Astrocyte (in vitro differentiated cells and primary cell): ENCODE measurements at regions not wholly inside any gene's neighbourhood (a gene's known extent, or its start where the extent isn't known, plus 50 kb on each side); places are given as distances from the start of the nearest gene placed in this dataset.
"Not testable (repeated sequence)": the region's sequence is repeated elsewhere in the genome, so short reads cannot be mapped to it uniquely, and the experiment has no call there.

Experiments used
- DNase-seq: peaks from one replicate; pipeline ENCODE4 v3.0.0-alpha.2; 2010; ENCODE audit warnings: low read depth
- FAIRE-seq: peaks from 2 replicates; lab custom pipeline; 2011; peaks lifted over from hg19 to GRCh38; lab: Jason Lieb, UNC
- H2AFZ ChIP-seq: 2 replicates; pipeline ENCODE4 v1.6.0; 2012; ENCODE audit warnings: low read depth, low read length, inconsistent platforms
- H3K27ac ChIP-seq: 2 replicates; pipeline ENCODE4 v1.5.1; 2011; ENCODE audit warnings: low read depth, low read length, inconsistent platforms
- H3K27me3 ChIP-seq: 2 replicates; pipeline ENCODE4 v1.6.0; 2011; ENCODE audit warnings: low read length, inconsistent platforms; ENCODE audit not compliant: insufficient read depth
- H3K36me3 ChIP-seq: 2 replicates; pipeline ENCODE4 v1.5.1; 2011; ENCODE audit warnings: low read length, inconsistent platforms; ENCODE audit not compliant: insufficient read depth
- H3K4me1 ChIP-seq: 2 replicates; pipeline ENCODE4 v1.5.1; 2011; ENCODE audit warnings: low read length, inconsistent platforms; ENCODE audit not compliant: insufficient read depth
- H3K4me2 ChIP-seq: 2 replicates; pipeline ENCODE4 v1.6.0; 2012; ENCODE audit warnings: low read length, inconsistent platforms
- H3K4me3 ChIP-seq: 2 replicates; pipeline ENCODE4 v1.5.1; 2011; ENCODE audit warnings: low read depth, mild to moderate bottlenecking, low read length, inconsistent platforms; ENCODE audit not compliant: insufficient read depth
- H3K79me2 ChIP-seq: 2 replicates; pipeline ENCODE4 v1.6.0; 2012; ENCODE audit warnings: mild to moderate bottlenecking, low read length, inconsistent platforms; ENCODE audit not compliant: insufficient read depth
- H3K9ac ChIP-seq: 2 replicates; pipeline ENCODE4 v1.6.0; 2012; ENCODE audit warnings: mild to moderate bottlenecking, low read length, inconsistent platforms
- H3K9me3 ChIP-seq: 2 replicates; pipeline ENCODE4 v1.5.1; 2012; ENCODE audit warnings: low read depth, mild to moderate bottlenecking, low read length, inconsistent platforms; ENCODE audit not compliant: insufficient read depth
- H4K20me1 ChIP-seq: 2 replicates; pipeline ENCODE4 v1.6.0; 2012; ENCODE audit warnings: low read length, inconsistent platforms; ENCODE audit not compliant: insufficient read depth
- H3K27ac Mint-ChIP-seq: one replicate; pipeline ENCODE4 v1.8.0; 2021; ENCODE audit warnings: mild to moderate bottlenecking, mixed read lengths; ENCODE audit not compliant: unreplicated experiment
- H3K27me3 Mint-ChIP-seq: one replicate; pipeline ENCODE4 v1.8.0; 2021; ENCODE audit warnings: low read depth, mixed read lengths; ENCODE audit not compliant: unreplicated experiment
- H3K36me3 Mint-ChIP-seq: one replicate; pipeline ENCODE4 v1.8.0; 2021; ENCODE audit warnings: low read depth, mixed read lengths; ENCODE audit not compliant: unreplicated experiment
- H3K4me1 Mint-ChIP-seq: one replicate; pipeline ENCODE4 v1.8.0; 2021; ENCODE audit warnings: low read depth, mixed read lengths; ENCODE audit not compliant: unreplicated experiment
- H3K4me3 Mint-ChIP-seq: one replicate; pipeline ENCODE4 v1.8.0; 2021; ENCODE audit warnings: mild to moderate bottlenecking, moderate library complexity, mixed read lengths; ENCODE audit not compliant: unreplicated experiment
- H3K9me3 Mint-ChIP-seq: one replicate; pipeline ENCODE4 v1.8.0; 2021; ENCODE audit warnings: mild to moderate bottlenecking, mixed read lengths; ENCODE audit not compliant: unreplicated experiment
- EZH2 ChIP-seq: IDR thresholded peaks from 2 replicates; pipeline ENCODE4 v1.6.1; 2012; ENCODE audit warnings: mild to moderate bottlenecking, low read length, inconsistent platforms; ENCODE audit not compliant: insufficient read depth
- TF ChIP-seq, protein P1 (sequence below): IDR thresholded peaks from 2 replicates; pipeline ENCODE4 v1.5.1; 2011; ENCODE audit warnings: low read depth, mild to moderate bottlenecking, inconsistent platforms, low read length, moderate library complexity; ENCODE audit not compliant: insufficient read depth

DNA sequence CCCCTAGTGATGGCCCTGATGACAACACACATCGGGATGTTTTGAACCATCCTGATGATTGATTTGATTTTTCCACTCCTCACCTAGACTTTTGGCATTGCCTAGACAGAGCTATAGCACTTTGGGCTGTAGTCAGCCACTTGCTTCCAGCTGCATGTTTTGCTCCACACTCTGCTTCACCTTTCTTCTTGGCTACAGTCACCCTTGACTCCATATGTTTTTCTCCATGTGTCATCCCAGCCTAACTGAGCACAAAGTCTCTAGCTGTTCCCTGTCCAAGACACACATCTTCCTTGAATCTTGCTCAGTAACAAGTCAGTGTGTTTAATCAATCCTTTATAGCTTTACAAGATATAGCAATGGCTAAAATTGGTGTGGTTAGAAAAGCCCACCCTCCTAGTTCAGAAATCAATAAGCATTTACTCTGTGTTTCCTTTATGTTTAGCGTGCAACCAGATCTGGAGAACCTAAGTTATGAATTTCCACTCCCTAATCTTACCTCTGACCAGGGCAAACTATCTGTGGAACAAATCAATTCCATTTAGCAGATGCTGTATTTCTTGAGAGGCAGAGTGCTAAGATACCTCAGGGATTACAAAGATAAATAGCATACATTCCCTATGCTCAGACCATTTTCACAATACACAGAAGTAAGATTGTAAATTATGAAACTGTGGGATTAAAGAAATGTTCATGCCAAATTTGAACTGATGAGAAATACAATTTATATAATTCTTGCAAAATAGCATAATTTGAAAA, 98.4 kb upstream of the LYPLAL1 start:
- H3K9ac ChIP-seq: no peak overlapping the region
- H4K20me1 ChIP-seq: no peaks in the 10 kb centered on the region
- H3K4me1 ChIP-seq: no peaks in the 10 kb centered on the region
- H3K4me3 ChIP-seq: no peak overlapping the region
- no peak for DNase-seq
- no peaks in the 10 kb centered on the region for H3K36me3 Mint-ChIP-seq
- H3K27me3 Mint-ChIP-seq: no peaks in the 10 kb centered on the region
- no peak overlapping the region for H3K4me3 Mint-ChIP-seq
- H2AFZ ChIP-seq: no peak overlapping the region
- no peak overlapping the region for H3K27ac ChIP-seq
- no peaks in the 10 kb centered on the region for H3K9me3 ChIP-seq
- H3K27me3 ChIP-seq: no peaks in the 10 kb centered on the region
- H3K36me3 ChIP-seq: no peaks in the 10 kb centered on the region
- peaks cover 12% of the 10 kb centered on the region for H3K9me3 Mint-ChIP-seq
- no peak for FAIRE-seq
- peaks cover 4% of the 10 kb centered on the region for H3K4me1 Mint-ChIP-seq
- no peak overlapping the region for H3K27ac Mint-ChIP-seq
- TF ChIP-seq, protein P1, sequence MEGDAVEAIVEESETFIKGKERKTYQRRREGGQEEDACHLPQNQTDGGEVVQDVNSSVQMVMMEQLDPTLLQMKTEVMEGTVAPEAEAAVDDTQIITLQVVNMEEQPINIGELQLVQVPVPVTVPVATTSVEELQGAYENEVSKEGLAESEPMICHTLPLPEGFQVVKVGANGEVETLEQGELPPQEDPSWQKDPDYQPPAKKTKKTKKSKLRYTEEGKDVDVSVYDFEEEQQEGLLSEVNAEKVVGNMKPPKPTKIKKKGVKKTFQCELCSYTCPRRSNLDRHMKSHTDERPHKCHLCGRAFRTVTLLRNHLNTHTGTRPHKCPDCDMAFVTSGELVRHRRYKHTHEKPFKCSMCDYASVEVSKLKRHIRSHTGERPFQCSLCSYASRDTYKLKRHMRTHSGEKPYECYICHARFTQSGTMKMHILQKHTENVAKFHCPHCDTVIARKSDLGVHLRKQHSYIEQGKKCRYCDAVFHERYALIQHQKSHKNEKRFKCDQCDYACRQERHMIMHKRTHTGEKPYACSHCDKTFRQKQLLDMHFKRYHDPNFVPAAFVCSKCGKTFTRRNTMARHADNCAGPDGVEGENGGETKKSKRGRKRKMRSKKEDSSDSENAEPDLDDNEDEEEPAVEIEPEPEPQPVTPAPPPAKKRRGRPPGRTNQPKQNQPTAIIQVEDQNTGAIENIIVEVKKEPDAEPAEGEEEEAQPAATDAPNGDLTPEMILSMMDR: no peak
- TF ChIP-seq EZH2: no peak
- H3K79me2 ChIP-seq: no peaks in the 10 kb centered on the region
- no peak overlapping the region for H3K4me2 ChIP-seq

DNA sequence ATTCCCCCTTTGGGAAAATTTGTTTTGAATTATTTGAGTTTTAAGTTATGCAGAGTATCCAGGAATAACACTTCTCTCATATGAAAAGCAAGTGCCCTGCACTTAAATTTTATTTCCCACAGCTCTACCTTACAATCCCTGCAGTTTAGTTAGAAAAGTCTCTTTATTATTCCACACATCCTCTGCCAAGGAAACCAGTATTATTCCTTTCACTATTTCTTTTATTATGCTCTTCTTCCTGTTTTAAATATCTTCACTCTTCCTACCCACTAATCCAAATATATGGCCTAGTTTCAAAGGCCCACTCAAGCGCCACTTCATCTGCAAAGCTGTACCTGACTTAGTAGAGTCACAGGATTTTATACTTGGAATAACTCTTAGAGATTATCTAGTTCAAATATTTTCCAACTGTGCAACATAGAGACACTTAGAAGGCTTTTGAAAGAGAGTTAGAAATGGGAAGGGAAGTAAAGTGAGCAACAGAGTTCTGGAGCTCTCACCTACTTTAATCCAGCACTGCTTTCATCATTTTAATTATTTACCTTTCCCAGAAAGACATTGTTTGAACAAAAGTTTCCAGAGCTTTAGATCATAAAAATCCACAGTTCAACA, 97.2 kb upstream of the LYPLAL1 start:
- DNase-seq: no peak
- no peak overlapping the region for H3K9ac ChIP-seq
- H3K79me2 ChIP-seq: no peaks in the 10 kb centered on the region
- H3K4me1 Mint-ChIP-seq: peaks cover 4% of the 10 kb centered on the region
- no peaks in the 10 kb centered on the region for H3K27me3 ChIP-seq
- H3K9me3 ChIP-seq: no peaks in the 10 kb centered on the region
- no peaks in the 10 kb centered on the region for H3K36me3 Mint-ChIP-seq
- no peak overlapping the region for H3K4me2 ChIP-seq
- no peak for FAIRE-seq
- no peaks in the 10 kb centered on the region for H3K4me1 ChIP-seq
- no peak overlapping the region for H3K27ac Mint-ChIP-seq
- no peaks in the 10 kb centered on the region for H3K27me3 Mint-ChIP-seq
- no peak overlapping the region for H3K4me3 ChIP-seq
- H3K4me3 Mint-ChIP-seq: no peak overlapping the region
- H3K27ac ChIP-seq: no peak overlapping the region
- peaks cover 8% of the 10 kb centered on the region for H3K9me3 Mint-ChIP-seq
- H3K36me3 ChIP-seq: no peaks in the 10 kb centered on the region
- no peak overlapping the region for H2AFZ ChIP-seq
- no peaks in the 10 kb centered on the region for H4K20me1 ChIP-seq
- TF ChIP-seq, protein P1: no peak

DNA sequence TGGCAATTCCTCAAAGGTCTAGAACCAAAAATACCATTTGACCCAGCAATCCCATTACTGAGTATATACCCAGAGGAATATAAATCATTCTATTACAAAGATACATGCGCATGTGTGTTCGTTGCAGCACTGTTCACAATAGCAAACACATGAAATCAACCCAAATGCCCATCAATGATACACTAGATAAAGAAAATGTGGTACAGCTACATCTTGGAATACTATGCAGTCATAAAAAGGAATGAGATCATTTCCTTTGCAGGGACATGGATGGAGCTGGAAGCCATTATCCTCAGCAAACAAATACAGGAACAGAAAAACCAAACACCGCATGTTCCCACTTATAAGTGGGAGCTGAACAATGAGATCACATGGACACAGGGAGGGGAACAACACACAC, 95.9 kb upstream of the LYPLAL1 start:
- H3K36me3 Mint-ChIP-seq, FAIRE-seq, H3K4me1 ChIP-seq, H3K9ac ChIP-seq, H3K27ac ChIP-seq, H3K9me3 Mint-ChIP-seq, H3K27me3 Mint-ChIP-seq, H3K4me2 ChIP-seq, H3K27me3 ChIP-seq, H3K79me2 ChIP-seq, H2AFZ ChIP-seq, H3K27ac Mint-ChIP-seq, H3K4me3 Mint-ChIP-seq, H4K20me1 ChIP-seq, DNase-seq, H3K9me3 ChIP-seq, H3K4me3 ChIP-seq, H3K4me1 Mint-ChIP-seq, H3K36me3 ChIP-seq: not testable (repeated sequence)
